ENCODE measurements at regions not wholly inside any gene's neighbourhood (a gene's known extent, or its start where the extent isn't known, plus 50 kb on each side); places are given as distances from the start of the nearest gene placed in this dataset.

DNA sequence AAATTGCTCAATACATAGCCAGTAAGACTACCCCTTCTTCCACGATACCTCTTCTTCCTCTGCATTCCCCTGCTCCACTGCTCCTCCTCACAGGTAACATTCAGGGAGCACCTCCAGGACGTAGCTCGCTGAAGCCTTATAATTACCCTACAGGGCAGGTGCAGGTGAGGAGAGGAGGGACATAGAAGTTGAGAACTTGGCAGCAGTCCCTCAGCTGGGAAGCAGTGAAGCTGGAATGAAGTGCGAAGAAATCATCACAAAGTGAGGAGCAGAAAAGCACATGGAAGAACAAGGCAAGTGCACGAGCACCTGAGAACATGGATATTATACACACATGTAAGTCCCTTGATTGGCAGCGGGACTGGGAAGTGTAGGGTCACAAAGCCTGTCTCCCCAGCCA lies 118.2 kb downstream of the HSD17B3 start:
- H3K27ac ChIP-seq, result no peak overlapping the region
- no peak overlapping the region for H3K4me3 ChIP-seq
- H3K9me3 ChIP-seq (replicated peaks), result no peaks in the 10 kb centered on the region; the same call in 1 of the 2 replicates
- no peak for DNase-seq (ENCODE audit: low read depth in 1 of 2, low spot score in 2 of 2)
- peaks cover 35% of the 10 kb centered on the region for H3K4me1 ChIP-seq (replicated peaks)
- H3K27me3 ChIP-seq (replicated peaks), result no peaks in the 10 kb centered on the region
- H3K36me3 ChIP-seq, result no peaks in the 10 kb centered on the region

- Histone ChIP-seq H3K27ac (no peak overlapping the region), H3K27me3 (replicated peaks) (no peaks in the 10 kb centered on the region), H3K9me3 (replicated peaks) (no peaks in the 10 kb centered on the region), H3K4me3 (no peak overlapping the region), H3K4me1 (replicated peaks) (peaks cover 10% of the 10 kb centered on the region; the same call in 1 of the 2 replicates), H3K36me3 (no peaks in the 10 kb centered on the region)
- no peak for DNase-seq (ENCODE audit: low read depth in 1 of 2, low spot score in 2 of 2)
These were observed 123.8 kb downstream of the HSD17B3 start for GRCh38 chr9:96178153-96178552.

DNA sequence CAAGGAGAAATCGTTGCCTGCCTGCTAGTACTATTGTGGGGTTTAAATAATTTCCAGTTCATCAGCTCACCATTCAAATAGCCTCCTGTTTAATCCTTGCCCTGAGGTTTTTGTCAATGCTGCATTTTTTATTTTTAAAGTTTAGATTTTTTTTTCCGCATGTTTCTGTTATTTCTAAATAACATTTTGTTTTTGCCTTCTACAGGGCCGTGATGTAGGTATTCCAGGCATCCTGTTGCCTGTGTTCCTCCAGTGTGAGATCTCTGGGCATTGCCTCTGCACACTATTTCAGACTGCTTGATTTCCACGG lies 124.3 kb downstream of the HSD17B3 start:
- DNase-seq (ENCODE audit: low read depth in 1 of 2, low spot score in 2 of 2), result no peak
- peaks cover 10% of the 10 kb centered on the region; the same call in 1 of the 2 replicates for H3K4me1 ChIP-seq (replicated peaks)
- H3K36me3 ChIP-seq, result no peaks in the 10 kb centered on the region
- no peak overlapping the region for H3K4me3 ChIP-seq
- H3K9me3 ChIP-seq (replicated peaks), result no peaks in the 10 kb centered on the region
- H3K27ac ChIP-seq, result no peak overlapping the region
- no peaks in the 10 kb centered on the region for H3K27me3 ChIP-seq (replicated peaks)

- no peaks in the 10 kb centered on the region for H3K27me3 ChIP-seq (replicated peaks)
- H3K36me3 ChIP-seq, result no peaks in the 10 kb centered on the region
- H3K27ac ChIP-seq, result no peak overlapping the region
- peaks cover 12% of the 10 kb centered on the region for H3K4me1 ChIP-seq (replicated peaks)
- H3K9me3 ChIP-seq (replicated peaks), result no peaks in the 10 kb centered on the region
- H3K4me3 ChIP-seq, result no peak overlapping the region
- DNase-seq (ENCODE audit: low read depth in 1 of 2, low spot score in 2 of 2), result no peak
These were observed 124.8 kb downstream of the HSD17B3 start for GRCh38 chr9:96177005-96177718.

- no peaks in the 10 kb centered on the region for H3K36me3 ChIP-seq
- H3K27me3 ChIP-seq (replicated peaks), result no peaks in the 10 kb centered on the region
- no peak overlapping the region for H3K27ac ChIP-seq
- H3K4me3 ChIP-seq, result no peak overlapping the region
- H3K9me3 ChIP-seq (replicated peaks), result no peaks in the 10 kb centered on the region
- DNase-seq (ENCODE audit: low read depth in 1 of 2, low spot score in 2 of 2), result no peak
- peaks cover 26% of the 10 kb centered on the region for H3K4me1 ChIP-seq (replicated peaks)
These were observed 126.2 kb downstream of the HSD17B3 start for GRCh38 chr9:96175796-96176195.

- H3K4me3 ChIP-seq, result no peak overlapping the region
- H3K27me3 ChIP-seq (replicated peaks), result no peaks in the 10 kb centered on the region
- H3K4me1 ChIP-seq (replicated peaks), result peaks cover 34% of the 10 kb centered on the region
- DNase-seq (ENCODE audit: low read depth in 1 of 2, low spot score in 2 of 2), result no peak
- no peaks in the 10 kb centered on the region for H3K36me3 ChIP-seq
- H3K27ac ChIP-seq, result no peak overlapping the region
- no peaks in the 10 kb centered on the region for H3K9me3 ChIP-seq (replicated peaks)
These were observed 127.0 kb downstream of the HSD17B3 start for GRCh38 chr9:96175001-96175400.

DNA sequence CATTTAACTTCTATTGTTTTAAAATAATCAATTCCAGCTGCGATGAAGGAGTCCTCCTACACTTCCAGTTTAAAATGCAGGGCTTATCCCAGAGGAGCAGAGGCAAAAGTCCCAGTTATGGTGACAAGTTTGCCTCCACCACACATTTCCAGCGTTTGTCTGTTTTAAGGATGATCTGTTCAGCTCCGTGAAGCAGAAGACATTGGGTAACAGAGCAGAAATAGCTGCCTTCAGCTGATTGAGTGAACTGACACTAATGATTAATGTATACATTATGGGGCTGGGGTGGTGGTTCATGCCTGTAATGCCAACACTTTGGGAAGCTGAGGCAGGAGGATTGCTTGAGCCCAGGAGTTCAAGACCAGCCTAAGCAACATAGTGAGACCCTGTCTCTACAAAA lies 127.6 kb downstream of the HSD17B3 start:
- Histone ChIP-seq H3K27ac (no peak overlapping the region), H3K27me3 (replicated peaks) (no peaks in the 10 kb centered on the region), H3K9me3 (replicated peaks) (no peaks in the 10 kb centered on the region), H3K4me1 (replicated peaks) (peaks cover 38% of the 10 kb centered on the region), H3K36me3 (no peaks in the 10 kb centered on the region), H3K4me3 (no peak overlapping the region)
- no peak for DNase-seq (ENCODE audit: low read depth in 1 of 2, low spot score in 2 of 2)

DNA sequence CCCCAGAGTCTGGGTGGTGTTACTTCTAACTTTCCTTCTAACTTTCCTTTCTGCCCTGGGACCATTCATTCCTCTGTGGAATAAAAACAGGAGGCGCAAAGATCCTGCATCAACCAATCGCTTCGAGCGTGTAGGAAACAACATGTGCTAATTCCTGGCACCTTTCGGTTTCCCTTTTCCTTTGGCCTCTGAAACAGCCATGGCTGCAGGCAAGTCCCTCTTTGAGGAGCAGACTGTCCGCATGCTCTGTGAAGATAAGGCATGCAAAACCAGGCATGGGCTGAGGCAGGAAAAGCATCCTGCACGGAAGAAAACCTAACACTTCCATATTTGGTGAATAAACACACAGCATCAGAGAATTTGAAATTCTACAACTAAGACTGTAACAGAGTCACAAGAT lies 128.3 kb downstream of the HSD17B3 start:
- H3K27ac ChIP-seq, result no peak overlapping the region
- no peak overlapping the region for H3K4me3 ChIP-seq
- peaks cover 44% of the 10 kb centered on the region for H3K4me1 ChIP-seq (replicated peaks)
- no peaks in the 10 kb centered on the region for H3K9me3 ChIP-seq (replicated peaks)
- H3K36me3 ChIP-seq, result no peaks in the 10 kb centered on the region
- no peak for DNase-seq (ENCODE audit: low read depth in 1 of 2, low spot score in 2 of 2)
- no peaks in the 10 kb centered on the region for H3K27me3 ChIP-seq (replicated peaks)

DNA sequence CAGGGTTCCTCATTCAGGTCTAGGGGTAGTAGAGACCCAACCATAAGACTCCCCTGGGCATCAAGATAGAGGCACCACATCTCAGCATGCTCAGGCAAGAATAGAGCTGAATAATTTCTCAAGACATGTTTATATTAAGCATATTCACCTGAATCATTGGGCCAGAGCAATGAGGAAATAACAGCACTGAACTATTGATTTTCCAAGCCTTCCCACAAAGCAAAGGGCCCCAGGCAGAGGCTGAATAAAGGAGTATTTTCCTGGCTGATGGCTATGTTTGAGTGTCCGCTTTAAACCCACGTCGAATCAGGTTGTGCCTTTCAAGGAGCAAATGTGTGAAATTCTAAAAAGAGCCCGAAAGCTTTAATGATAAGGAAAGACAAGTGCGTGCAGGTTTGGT lies 129.2 kb downstream of the HSD17B3 start:
- H3K9me3 ChIP-seq (replicated peaks), result no peaks in the 10 kb centered on the region
- H3K27ac ChIP-seq, result no peak overlapping the region
- H3K27me3 ChIP-seq (replicated peaks), result no peaks in the 10 kb centered on the region
- DNase-seq (ENCODE audit: low read depth in 1 of 2, low spot score in 2 of 2), result no peak
- no peak overlapping the region for H3K4me3 ChIP-seq
- H3K4me1 ChIP-seq (replicated peaks), result peaks cover 52% of the 10 kb centered on the region
- no peaks in the 10 kb centered on the region for H3K36me3 ChIP-seq

DNA sequence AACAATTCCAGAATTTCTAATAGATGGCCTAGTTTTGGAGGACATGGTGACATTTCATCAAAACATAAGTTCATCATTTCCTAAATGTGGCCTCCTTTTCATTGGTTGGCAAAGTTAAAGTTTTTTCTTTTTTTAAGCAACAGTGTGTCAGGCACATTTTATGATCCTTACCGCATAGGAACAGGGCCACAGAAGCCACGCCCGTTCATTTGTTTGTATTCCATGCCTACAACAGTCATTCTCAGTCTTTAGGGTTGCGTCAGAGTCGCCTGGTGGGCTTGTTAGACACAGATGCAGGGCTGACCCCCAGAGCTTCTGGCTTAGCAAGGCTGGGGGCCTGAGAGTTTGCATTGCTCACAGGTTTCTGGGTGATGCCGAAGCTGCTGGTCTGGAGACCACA lies 130.2 kb downstream of the HSD17B3 start:
- Histone ChIP-seq H3K4me1 (replicated peaks) (peaks cover 49% of the 10 kb centered on the region), H3K36me3 (no peaks in the 10 kb centered on the region), H3K27ac (peak overlapping the region; percentile 92), H3K27me3 (replicated peaks) (no peaks in the 10 kb centered on the region), H3K9me3 (replicated peaks) (no peaks in the 10 kb centered on the region), H3K4me3 (no peak overlapping the region)
- DNase-seq (ENCODE audit: low read depth in 1 of 2, low spot score in 2 of 2), result peak; percentile 34 to 52

GRCh38 chr9:96169901-96170300 lies 132.1 kb downstream of the HSD17B3 start:
- Histone ChIP-seq H3K9me3 (replicated peaks) (no peaks in the 10 kb centered on the region), H3K36me3 (no peaks in the 10 kb centered on the region), H3K4me3 (no peak overlapping the region), H3K27me3 (replicated peaks) (no peaks in the 10 kb centered on the region), H3K27ac (peak overlapping the region; percentile 92), H3K4me1 (replicated peaks) (peaks cover 45% of the 10 kb centered on the region)
- peak; percentile 93 to 97 for DNase-seq (ENCODE audit: low read depth in 1 of 2, low spot score in 2 of 2)

- Histone ChIP-seq H3K27ac (peak overlapping the region; percentile 92), H3K27me3 (replicated peaks) (no peaks in the 10 kb centered on the region), H3K4me3 (no peak overlapping the region), H3K9me3 (replicated peaks) (no peaks in the 10 kb centered on the region), H3K4me1 (replicated peaks) (peaks cover 45% of the 10 kb centered on the region), H3K36me3 (no peaks in the 10 kb centered on the region)
- peak; percentile 99 to 100 for DNase-seq (ENCODE audit: low read depth in 1 of 2, low spot score in 2 of 2)
These were observed 132.5 kb downstream of the HSD17B3 start for GRCh38 chr9:96169484-96169883.

GRCh38 chr9:96168882-96169281 lies 133.1 kb downstream of the HSD17B3 start:
- peak in 1 of 2 experiments; percentile 53 for DNase-seq (ENCODE audit: low read depth in 1 of 2, low spot score in 2 of 2)
- Histone ChIP-seq H3K27ac (peak overlapping the region; percentile 85), H3K4me1 (replicated peaks) (peaks cover 45% of the 10 kb centered on the region), H3K27me3 (replicated peaks) (no peaks in the 10 kb centered on the region), H3K9me3 (replicated peaks) (no peaks in the 10 kb centered on the region), H3K4me3 (no peak overlapping the region), H3K36me3 (no peaks in the 10 kb centered on the region)

DNA sequence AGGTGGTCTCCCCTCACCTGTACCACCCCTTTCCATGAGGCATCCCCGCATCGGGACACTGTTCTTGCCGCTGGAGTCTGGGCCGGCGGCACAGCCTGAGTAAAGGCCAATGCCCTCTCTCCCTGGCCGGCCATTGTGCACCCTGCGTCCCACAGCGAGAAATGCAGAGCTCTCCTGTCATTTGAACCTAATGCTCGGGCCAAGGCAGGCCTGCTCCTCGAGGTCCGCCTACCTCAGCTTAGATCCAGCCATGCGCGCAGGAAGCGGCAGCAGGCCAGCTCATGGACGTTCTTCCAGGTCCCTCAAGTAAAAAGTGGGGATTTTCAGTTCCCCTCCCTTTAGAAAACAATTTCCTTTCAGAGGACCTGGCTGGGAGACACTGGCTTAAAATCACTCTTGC lies 135.0 kb downstream of the HSD17B3 start:
- Histone ChIP-seq H3K36me3 (no peaks in the 10 kb centered on the region), H3K4me3 (no peak overlapping the region), H3K9me3 (replicated peaks) (no peaks in the 10 kb centered on the region), H3K4me1 (replicated peaks) (peaks cover 38% of the 10 kb centered on the region), H3K27ac (no peak overlapping the region), H3K27me3 (replicated peaks) (no peaks in the 10 kb centered on the region)
- DNase-seq (ENCODE audit: low read depth in 1 of 2, low spot score in 2 of 2), result no peak

DNA sequence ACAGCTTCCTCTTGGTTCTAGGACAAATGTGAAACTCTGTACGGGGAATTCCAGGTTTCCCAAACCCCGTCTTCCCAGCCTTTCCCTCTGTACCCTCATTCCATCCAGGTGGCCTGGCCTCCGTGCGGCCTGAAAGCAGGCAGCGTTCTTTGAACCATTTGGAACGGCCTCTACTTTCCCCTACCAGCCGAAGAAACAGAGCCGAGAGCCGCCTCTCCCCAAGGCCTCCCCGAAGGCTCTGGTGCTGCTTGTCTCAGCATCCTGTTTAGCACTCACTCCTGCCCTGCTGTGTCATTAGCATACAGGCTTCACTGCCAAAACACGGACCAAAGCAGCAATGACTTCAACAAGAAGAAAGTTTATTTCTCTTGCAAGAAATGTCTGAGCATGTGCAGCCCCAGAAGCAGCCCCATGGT lies 137.7 kb downstream of the HSD17B3 start:
- H3K4me1 ChIP-seq (replicated peaks), result peaks cover 20% of the 10 kb centered on the region
- H3K4me3 ChIP-seq, result no peak overlapping the region
- DNase-seq (ENCODE audit: low read depth in 1 of 2, low spot score in 2 of 2), result no peak
- no peaks in the 10 kb centered on the region for H3K9me3 ChIP-seq (replicated peaks)
- no peaks in the 10 kb centered on the region for H3K36me3 ChIP-seq
- no peaks in the 10 kb centered on the region for H3K27me3 ChIP-seq (replicated peaks)
- H3K27ac ChIP-seq, result no peak overlapping the region

Data from SJSA1 (cell line).